ENCODE measurements at regions not wholly inside any gene's neighbourhood (a gene's known extent, or its start where the extent isn't known, plus 50 kb on each side); places are given as distances from the start of the nearest gene placed in this dataset.

GRCh38 chr11:110779108-110779507 is 66.9 kb upstream of the ARHGAP20 start:
- H3K27ac ChIP-seq, result peak overlapping the region; percentile 47
- H3K4me3 ChIP-seq, result no peak overlapping the region
- no peaks in the 10 kb centered on the region for H3K27me3 ChIP-seq
- no peaks in the 10 kb centered on the region for H3K9me3 ChIP-seq
- no peaks in the 10 kb centered on the region for H3K4me1 ChIP-seq
- no peak for DNase-seq
- no peaks in the 10 kb centered on the region for H3K36me3 ChIP-seq
- no peak overlapping the region for H3K9ac ChIP-seq (ENCODE audit: low read depth in 2 of 2, low read length in 2 of 2)
- TF ChIP-seq CTCF (IDR thresholded peaks at IDR 0.05), result no peak
- intact Hi-C loops (cut with DNase I), result no loop called here

- Histone ChIP-seq H3K27me3 (no peaks in the 10 kb centered on the region), H3K27ac (peak overlapping the region; percentile 47), H3K4me3 (no peak overlapping the region), H3K36me3 (no peaks in the 10 kb centered on the region), H3K9me3 (no peaks in the 10 kb centered on the region), H3K4me1 (no peaks in the 10 kb centered on the region), H3K9ac (ENCODE audit: low read depth in 2 of 2, low read length in 2 of 2) (peak overlapping the region in 1 of 2 donors; percentile 4)
- no peak for TF ChIP-seq CTCF (IDR thresholded peaks at IDR 0.05)
- intact Hi-C loops (cut with DNase I), result no loop called here
- DNase-seq, result no peak
Measured at GRCh38 chr11:110778343-110778742, 66.1 kb upstream of the ARHGAP20 start.

GRCh38 chr11:110777775-110778174 is 65.5 kb upstream of the ARHGAP20 start:
- no peaks in the 10 kb centered on the region for H3K4me1 ChIP-seq
- no peaks in the 10 kb centered on the region for H3K36me3 ChIP-seq
- no peak overlapping the region for H3K4me3 ChIP-seq
- no peaks in the 10 kb centered on the region for H3K27me3 ChIP-seq
- DNase-seq, result peak; percentile 38
- intact Hi-C loops (cut with DNase I), result no loop called here
- H3K27ac ChIP-seq, result peak overlapping the region; percentile 47
- H3K9me3 ChIP-seq, result no peaks in the 10 kb centered on the region
- no peak for TF ChIP-seq CTCF (IDR thresholded peaks at IDR 0.05)
- H3K9ac ChIP-seq (ENCODE audit: low read depth in 2 of 2, low read length in 2 of 2), result peak overlapping the region in 1 of 2 donors; percentile 4

GRCh38 chr11:110776081-110776480 is 63.8 kb upstream of the ARHGAP20 start:
- H3K36me3 ChIP-seq, result no peaks in the 10 kb centered on the region
- intact Hi-C loops (cut with DNase I), result no loop called here
- TF ChIP-seq CTCF (IDR thresholded peaks at IDR 0.05), result no peak

GRCh38 chr11:110774138-110775014 is 62.1 kb upstream of the ARHGAP20 start:
- no peak for DNase-seq
- no peaks in the 10 kb centered on the region for H3K9me3 ChIP-seq
- H3K9ac ChIP-seq (ENCODE audit: low read depth in 2 of 2, low read length in 2 of 2), result no peak overlapping the region
- no peaks in the 10 kb centered on the region for H3K36me3 ChIP-seq
- no peaks in the 10 kb centered on the region for H3K4me1 ChIP-seq
- no peaks in the 10 kb centered on the region for H3K27me3 ChIP-seq
- no peak for TF ChIP-seq CTCF (IDR thresholded peaks at IDR 0.05)
- intact Hi-C loops (cut with DNase I), result no loop called here
- H3K4me3 ChIP-seq, result no peak overlapping the region
- H3K27ac ChIP-seq, result no peak overlapping the region

More at GRCh38 chr11:110776081-110776480, 63.8 kb upstream of the ARHGAP20 start:
- no peak for DNase-seq
- Histone ChIP-seq H3K9ac (ENCODE audit: low read depth in 2 of 2, low read length in 2 of 2) (no peak overlapping the region), H3K27ac (no peak overlapping the region), H3K4me3 (no peak overlapping the region), H3K9me3 (no peaks in the 10 kb centered on the region), H3K27me3 (no peaks in the 10 kb centered on the region), H3K4me1 (no peaks in the 10 kb centered on the region)
